Activated naive CD8-positive, alpha-beta T cell treated with anti-CD3 and anti-CD28 coated beads, Interleukin-2, amount 50 U/mL, for 24 hours (primary cell): ENCODE measurements at regions not wholly inside any gene's neighbourhood (a gene's known extent, or its start where the extent isn't known, plus 50 kb on each side); places are given as distances from the start of the nearest gene placed in this dataset.
"Not testable (repeated sequence)": the region's sequence is repeated elsewhere in the genome, so short reads cannot be mapped to it uniquely, and the experiment has no call there.

Experiments
- ATAC-seq: fragments of 150-1000 bp; cut with Tn5 transposase; one replicate; pipeline ENCODE4 v1.10.0; 2021
- DNase-seq: peaks from one replicate; pipeline ENCODE4 v3.0.0; 2021
- H3K27ac Mint-ChIP-seq: one replicate; pipeline ENCODE4 v1.8.0; 2021; ENCODE audit warnings: mild to moderate bottlenecking, mixed read lengths
- H3K27me3 Mint-ChIP-seq: one replicate; pipeline ENCODE4 v1.8.0; 2021; ENCODE audit warnings: mixed read lengths
- H3K36me3 Mint-ChIP-seq: one replicate; pipeline ENCODE4 v1.8.0; 2021; ENCODE audit warnings: low read depth, mixed read lengths
- H3K4me1 Mint-ChIP-seq: one replicate; pipeline ENCODE4 v1.8.0; 2021; ENCODE audit warnings: mixed read lengths
- H3K4me3 Mint-ChIP-seq: one replicate; pipeline ENCODE4 v1.8.0; 2021; ENCODE audit warnings: mild to moderate bottlenecking, moderate library complexity, mixed read lengths
- H3K9me3 Mint-ChIP-seq: one replicate; pipeline ENCODE4 v1.8.0; 2021; ENCODE audit warnings: mixed read lengths

DNA sequence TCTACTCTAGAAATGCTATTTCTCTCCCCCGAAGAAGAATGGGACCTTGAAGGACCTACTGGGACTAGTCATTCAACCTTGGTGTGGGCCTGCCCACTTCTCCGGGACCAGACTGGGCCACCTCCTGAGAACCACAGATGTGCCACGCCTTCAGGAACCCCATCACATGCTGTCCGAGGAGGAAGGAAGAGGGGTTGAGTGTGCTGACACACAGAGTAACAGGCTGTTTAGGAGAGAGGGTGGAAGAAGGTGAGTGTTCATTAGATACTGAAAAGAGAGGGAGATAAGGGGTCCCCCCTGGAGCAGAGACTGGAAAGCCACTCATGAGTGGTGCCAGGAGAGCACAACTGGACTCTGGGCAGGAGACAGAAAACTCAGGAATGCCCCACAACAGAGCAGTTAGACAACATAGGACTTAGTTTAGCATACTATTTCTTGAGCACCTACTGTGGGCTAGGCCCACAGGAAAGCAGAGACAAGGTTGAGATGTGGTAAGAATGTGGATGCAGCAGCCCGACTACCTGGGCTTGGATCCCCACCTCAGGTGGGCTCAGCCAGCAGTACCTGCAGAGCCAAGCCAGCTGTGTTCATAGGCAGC lies 286.4 kb upstream of the NCKAP5 start:
- H3K27me3 Mint-ChIP-seq, result no peaks in the 10 kb centered on the region
- ATAC-seq, result no peak

DNA sequence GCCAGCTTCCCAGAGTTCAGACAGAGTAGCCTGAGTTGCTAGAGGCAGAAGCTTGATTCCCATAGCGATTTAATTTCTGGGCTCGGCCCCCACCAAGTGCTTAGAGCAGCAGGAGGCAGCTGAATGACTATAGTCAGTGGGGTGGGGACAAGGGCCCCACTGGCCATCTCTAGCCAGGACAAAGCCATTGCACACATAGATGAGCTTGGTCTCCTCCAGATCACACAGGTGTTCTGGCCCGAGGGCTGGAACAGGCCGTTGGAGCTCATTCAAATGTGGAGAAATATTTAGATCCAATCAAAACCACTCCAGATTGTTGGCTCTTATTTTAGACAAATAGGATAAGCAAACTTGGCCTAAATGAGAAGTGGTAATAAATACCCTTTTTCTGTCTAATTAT lies 287.3 kb upstream of the NCKAP5 start:
- Mint-ChIP-seq H3K4me3 (no peak overlapping the region), H3K9me3 (no peaks in the 10 kb centered on the region), H3K4me1 (no peaks in the 10 kb centered on the region), H3K36me3 (no peaks in the 10 kb centered on the region), H3K27me3 (no peaks in the 10 kb centered on the region), H3K27ac (no peak overlapping the region)
- DNase-seq, result no peak
- no peak for ATAC-seq

More for the DNA sequence above, 286.4 kb upstream of the NCKAP5 start:
- Mint-ChIP-seq H3K9me3 (no peaks in the 10 kb centered on the region), H3K36me3 (no peaks in the 10 kb centered on the region), H3K4me1 (no peaks in the 10 kb centered on the region), H3K4me3 (no peak overlapping the region), H3K27ac (no peak overlapping the region)
- no peak for DNase-seq

DNA sequence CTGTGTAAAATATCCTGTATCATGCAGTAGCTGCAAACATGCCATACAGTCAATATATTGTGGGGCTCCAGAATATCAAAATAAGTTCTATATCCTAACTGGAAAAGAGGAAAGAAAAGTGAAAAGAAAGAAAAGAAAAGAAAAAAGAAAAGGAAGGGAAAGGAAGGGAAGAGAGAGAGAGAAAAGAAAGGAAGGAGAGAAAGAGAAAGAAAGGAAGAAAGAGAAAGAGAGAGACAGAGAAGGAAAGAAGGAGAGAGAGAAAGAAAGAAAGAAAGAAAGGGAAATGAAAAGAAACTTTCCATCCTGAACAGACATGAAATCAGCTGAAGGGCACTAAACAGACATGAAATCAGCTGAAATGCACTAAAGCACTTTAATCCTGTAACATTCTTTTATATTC lies 288.4 kb upstream of the NCKAP5 start:
- Mint-ChIP-seq H3K4me1 (no peaks in the 10 kb centered on the region), H3K36me3 (no peaks in the 10 kb centered on the region), H3K4me3 (no peak overlapping the region), H3K9me3 (no peaks in the 10 kb centered on the region), H3K27ac (no peak overlapping the region), H3K27me3 (no peaks in the 10 kb centered on the region)
- no peak for ATAC-seq
- no peak for DNase-seq

DNA sequence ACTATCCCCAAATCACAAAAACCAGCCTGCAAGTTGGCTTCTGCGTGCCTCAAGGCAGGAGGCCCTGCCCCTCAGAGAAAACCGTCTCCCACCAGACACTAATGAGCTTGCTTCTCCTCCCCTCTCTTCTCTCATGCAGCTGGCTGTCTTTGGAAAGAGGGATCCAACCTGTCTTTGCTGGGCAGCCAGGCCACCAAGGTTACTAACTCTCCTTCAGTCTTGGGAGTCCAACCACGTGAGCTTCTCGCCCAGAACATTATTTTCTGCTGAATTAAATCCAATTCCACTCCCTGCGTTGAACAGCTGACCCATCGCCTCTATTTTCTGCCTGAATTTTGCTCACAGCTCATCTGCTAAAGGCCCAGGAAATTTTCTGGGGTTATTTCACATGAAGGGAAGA lies 291.3 kb upstream of the NCKAP5 start:
- no peak overlapping the region for H3K27ac Mint-ChIP-seq
- ATAC-seq (no peak), DNase-seq (no peak)
- no peaks in the 10 kb centered on the region for H3K4me1 Mint-ChIP-seq
- H3K36me3 Mint-ChIP-seq, result no peaks in the 10 kb centered on the region
- H3K9me3 Mint-ChIP-seq, result no peaks in the 10 kb centered on the region
- no peak overlapping the region for H3K4me3 Mint-ChIP-seq
- peaks cover 5% of the 10 kb centered on the region for H3K27me3 Mint-ChIP-seq

DNA sequence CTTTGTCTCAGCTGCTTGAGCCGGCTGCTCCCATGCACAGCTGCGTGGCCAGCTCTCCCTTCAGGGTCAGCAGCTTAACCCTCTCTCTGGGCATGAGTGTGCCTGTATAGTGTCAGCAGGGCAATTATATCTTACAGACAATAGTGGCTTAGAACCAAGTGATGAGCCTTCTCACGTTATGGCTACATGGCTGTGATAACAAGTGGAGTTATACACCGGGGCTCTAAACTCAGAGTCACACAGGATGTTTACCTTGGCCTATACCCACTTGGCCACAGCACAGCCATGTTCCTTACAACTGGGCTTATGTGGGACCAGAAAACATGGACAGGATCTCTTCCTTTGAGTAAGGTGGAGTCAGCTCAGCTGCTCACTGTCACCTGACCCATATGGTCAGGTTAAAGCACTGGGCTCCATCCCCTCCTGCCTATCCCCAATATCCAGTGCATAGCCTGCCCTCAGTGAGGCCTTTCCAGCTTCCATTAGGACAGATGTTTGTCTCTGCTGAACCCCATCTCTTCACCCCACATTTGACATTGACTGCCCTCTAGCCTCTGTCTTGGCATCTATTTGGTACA lies 294.2 kb upstream of the NCKAP5 start:
- Mint-ChIP-seq H3K27me3 (peaks cover 5% of the 10 kb centered on the region), H3K4me1 (no peaks in the 10 kb centered on the region), H3K27ac (no peak overlapping the region), H3K4me3 (no peak overlapping the region), H3K9me3 (no peaks in the 10 kb centered on the region), H3K36me3 (no peaks in the 10 kb centered on the region)
- DNase-seq, result no peak
- no peak for ATAC-seq

DNA sequence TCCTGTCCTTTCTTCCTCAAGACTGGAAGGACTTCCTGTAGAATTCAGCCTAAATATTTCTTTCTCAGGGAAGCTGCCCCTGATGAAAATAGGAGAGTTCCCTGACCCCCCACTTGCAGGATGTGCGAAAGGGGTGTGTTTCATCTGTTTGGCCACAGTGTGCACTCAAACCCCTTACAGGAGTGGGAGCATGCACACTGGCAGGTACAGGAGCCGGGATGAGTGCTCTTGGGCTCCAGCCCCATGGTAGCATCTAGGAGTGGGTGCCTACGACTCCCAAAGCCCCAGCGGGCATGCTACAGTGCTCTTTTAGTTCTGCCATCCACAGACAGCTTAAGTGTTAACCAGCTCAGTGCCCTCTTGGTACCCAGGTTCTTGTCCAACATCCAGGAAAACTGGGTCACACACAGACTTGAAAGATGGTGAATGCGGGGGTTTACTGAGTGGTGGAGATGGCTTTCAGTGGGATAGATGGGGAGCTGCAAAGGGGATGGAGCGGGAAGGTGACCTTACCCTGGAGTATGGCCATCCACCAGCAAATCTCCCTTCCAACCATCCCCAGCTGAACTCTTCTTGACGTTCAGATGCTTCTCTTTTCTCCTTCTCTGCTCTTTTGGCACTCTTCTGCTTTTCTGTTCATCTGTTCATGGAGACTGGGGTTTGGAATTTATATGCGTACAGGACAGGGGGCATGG lies 295.0 kb upstream of the NCKAP5 start:
- peaks cover 11% of the 10 kb centered on the region for H3K27me3 Mint-ChIP-seq
- H3K27ac Mint-ChIP-seq, result no peak overlapping the region
- DNase-seq, result no peak
- ATAC-seq, result no peak
- H3K4me3 Mint-ChIP-seq, result no peak overlapping the region
- no peaks in the 10 kb centered on the region for H3K4me1 Mint-ChIP-seq
- H3K9me3 Mint-ChIP-seq, result no peaks in the 10 kb centered on the region
- no peaks in the 10 kb centered on the region for H3K36me3 Mint-ChIP-seq

DNA sequence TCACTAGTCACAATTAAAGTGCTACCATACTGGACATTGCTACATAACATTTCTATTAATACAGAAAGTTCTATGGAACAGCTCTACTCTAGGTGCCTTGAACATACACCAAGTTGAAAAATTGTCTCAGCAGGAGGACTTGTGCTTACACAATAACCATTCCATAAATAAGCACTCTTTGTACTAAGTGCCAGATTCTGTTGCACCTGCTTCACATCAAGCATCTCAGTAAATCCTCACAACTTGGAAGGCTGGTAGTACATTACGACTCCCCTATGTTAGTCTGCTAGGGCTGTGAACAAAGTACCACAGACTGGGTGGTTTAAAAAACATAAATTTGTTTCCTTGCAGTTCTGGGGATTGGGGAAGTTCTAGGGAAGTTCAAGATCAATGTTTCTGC lies 296.9 kb upstream of the NCKAP5 start:
- peaks cover 19% of the 10 kb centered on the region for H3K27me3 Mint-ChIP-seq
- H3K4me1 Mint-ChIP-seq, result no peaks in the 10 kb centered on the region
- ATAC-seq, result no peak
- no peaks in the 10 kb centered on the region for H3K36me3 Mint-ChIP-seq
- no peak overlapping the region for H3K4me3 Mint-ChIP-seq
- no peak for DNase-seq
- H3K27ac Mint-ChIP-seq, result no peak overlapping the region
- H3K9me3 Mint-ChIP-seq, result no peaks in the 10 kb centered on the region

DNA sequence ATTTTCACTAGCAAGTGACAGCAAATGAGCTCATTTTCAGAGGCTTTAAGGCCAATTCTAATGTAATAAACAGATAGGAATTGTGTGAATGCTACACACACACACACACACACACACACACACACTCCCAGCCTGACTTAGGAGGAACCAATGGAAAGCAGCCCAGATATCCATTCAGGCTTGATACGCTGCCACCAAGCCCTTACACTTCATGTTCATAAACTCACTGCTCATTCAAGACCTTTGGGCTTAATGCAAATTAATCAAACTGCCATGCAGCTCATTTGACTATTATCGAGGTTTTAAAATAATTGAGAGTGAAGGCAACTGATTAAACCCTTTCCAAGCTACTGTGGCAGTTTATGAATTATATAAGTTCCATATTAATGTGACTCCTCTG lies 298.9 kb upstream of the NCKAP5 start:
- DNase-seq (no peak), ATAC-seq (no peak)
- Mint-ChIP-seq H3K27me3 (peaks cover 21% of the 10 kb centered on the region), H3K27ac (no peak overlapping the region), H3K9me3 (peaks cover 4% of the 10 kb centered on the region), H3K36me3 (no peaks in the 10 kb centered on the region), H3K4me1 (no peaks in the 10 kb centered on the region), H3K4me3 (no peak overlapping the region)

DNA sequence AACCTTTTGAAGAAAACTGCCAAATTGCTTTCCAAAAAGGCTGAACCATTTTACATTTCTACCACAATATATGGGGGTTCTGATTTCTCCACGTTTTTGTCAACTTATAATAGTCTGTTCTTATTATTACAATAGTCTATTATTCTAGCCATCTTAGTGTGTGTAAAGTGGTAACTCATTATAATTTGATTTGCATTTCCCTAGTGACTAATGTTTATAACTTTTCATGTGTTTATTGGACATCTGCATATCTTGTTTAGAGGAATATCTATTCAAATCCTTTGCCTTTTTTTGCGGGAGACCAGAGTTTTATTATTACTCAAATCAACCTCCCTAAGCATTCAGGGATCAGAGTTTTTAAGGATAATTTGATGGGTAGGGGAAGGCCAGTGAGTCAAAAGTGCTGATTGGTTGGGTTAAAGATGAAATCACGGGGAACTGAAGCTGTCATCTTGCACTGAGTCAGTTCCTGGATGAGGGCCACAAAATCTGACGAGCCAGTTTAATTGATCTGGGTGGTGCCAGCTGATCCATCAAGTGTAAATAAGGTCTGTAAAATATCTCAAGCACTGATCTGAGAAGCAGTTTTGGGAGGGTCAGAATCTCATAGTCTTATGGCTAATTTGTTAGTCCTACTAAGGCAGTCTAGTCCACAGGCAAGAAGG lies 303.4 kb upstream of the NCKAP5 start:
- ATAC-seq (no peak), DNase-seq (no peak)
- no peak overlapping the region for H3K4me3 Mint-ChIP-seq
- H3K27ac Mint-ChIP-seq, result no peak overlapping the region
- no peaks in the 10 kb centered on the region for H3K36me3 Mint-ChIP-seq
- peaks cover 19% of the 10 kb centered on the region for H3K27me3 Mint-ChIP-seq
- peaks cover 4% of the 10 kb centered on the region for H3K9me3 Mint-ChIP-seq
- no peaks in the 10 kb centered on the region for H3K4me1 Mint-ChIP-seq

DNA sequence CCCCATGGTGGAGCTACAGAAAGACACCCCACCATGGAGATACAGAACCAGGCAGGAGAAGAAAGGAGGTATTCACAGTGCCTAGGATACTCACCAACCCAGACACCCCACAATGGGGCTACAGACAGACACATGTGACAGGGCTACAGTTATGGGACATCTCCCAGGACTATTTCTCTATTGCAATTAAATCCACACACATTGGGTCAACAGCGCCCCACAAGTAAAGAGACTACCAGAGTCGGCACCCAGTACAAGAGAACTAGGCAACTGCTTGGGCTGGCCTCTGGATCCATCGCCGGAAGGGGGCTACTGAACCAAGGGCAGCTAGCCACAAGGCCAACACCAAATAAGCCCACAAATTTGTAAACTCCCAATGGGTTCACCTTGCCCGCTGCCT lies 310.1 kb upstream of the NCKAP5 start:
- ATAC-seq (no peak), DNase-seq (no peak)
- no peak overlapping the region for H3K4me3 Mint-ChIP-seq
- H3K4me1 Mint-ChIP-seq, result no peaks in the 10 kb centered on the region
- no peaks in the 10 kb centered on the region for H3K9me3 Mint-ChIP-seq
- peaks cover 16% of the 10 kb centered on the region for H3K27me3 Mint-ChIP-seq
- no peak overlapping the region for H3K27ac Mint-ChIP-seq
- no peaks in the 10 kb centered on the region for H3K36me3 Mint-ChIP-seq

DNA sequence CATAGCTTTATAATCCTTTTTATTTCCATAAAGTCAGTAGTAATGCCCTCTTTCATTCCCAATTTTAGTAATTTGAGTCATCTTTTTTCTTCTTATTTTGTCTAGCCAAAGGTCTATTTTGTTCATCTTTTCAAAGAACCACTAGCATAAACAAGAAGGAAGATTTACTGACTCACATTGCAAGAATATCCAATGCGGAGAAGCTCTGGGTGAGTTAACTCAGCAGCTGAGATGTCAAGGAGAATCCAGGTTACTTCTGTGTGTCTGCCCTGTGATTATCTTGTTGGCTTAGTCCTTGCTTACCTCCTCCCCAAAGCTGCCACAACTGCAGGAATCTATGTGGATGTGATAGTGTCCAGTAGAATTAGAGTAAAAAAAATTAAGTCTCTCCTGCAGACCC lies 311.4 kb upstream of the NCKAP5 start:
- H3K9me3 Mint-ChIP-seq, result no peaks in the 10 kb centered on the region
- ATAC-seq, result no peak
- H3K36me3 Mint-ChIP-seq, result no peaks in the 10 kb centered on the region
- no peaks in the 10 kb centered on the region for H3K4me1 Mint-ChIP-seq
- no peak overlapping the region for H3K27ac Mint-ChIP-seq
- H3K4me3 Mint-ChIP-seq, result no peak overlapping the region
- H3K27me3 Mint-ChIP-seq, result peaks cover 16% of the 10 kb centered on the region
- DNase-seq, result no peak

DNA sequence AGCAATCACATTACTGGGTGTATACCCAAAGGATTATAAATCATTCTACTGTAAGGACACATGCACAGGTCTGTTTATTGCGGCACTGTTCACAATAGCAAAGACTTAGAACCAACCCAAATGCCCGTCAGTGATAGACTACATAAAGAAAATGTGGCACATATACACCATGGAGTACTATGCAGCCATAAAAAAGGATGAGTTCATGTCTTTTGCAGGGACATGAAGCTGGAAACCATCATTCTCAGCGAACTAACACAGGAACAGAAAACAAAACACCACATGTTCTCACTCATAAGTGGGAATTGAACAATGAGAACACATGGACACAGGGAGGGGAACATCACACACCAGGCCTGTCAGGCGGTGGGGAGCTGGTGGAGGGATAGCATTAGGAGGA lies 313.9 kb upstream of the NCKAP5 start:
- H3K4me1 Mint-ChIP-seq, ATAC-seq, H3K27ac Mint-ChIP-seq, H3K36me3 Mint-ChIP-seq, H3K4me3 Mint-ChIP-seq, DNase-seq, H3K9me3 Mint-ChIP-seq: not testable (repeated sequence)
- H3K27me3 Mint-ChIP-seq, result peaks cover 16% of the 10 kb centered on the region

DNA sequence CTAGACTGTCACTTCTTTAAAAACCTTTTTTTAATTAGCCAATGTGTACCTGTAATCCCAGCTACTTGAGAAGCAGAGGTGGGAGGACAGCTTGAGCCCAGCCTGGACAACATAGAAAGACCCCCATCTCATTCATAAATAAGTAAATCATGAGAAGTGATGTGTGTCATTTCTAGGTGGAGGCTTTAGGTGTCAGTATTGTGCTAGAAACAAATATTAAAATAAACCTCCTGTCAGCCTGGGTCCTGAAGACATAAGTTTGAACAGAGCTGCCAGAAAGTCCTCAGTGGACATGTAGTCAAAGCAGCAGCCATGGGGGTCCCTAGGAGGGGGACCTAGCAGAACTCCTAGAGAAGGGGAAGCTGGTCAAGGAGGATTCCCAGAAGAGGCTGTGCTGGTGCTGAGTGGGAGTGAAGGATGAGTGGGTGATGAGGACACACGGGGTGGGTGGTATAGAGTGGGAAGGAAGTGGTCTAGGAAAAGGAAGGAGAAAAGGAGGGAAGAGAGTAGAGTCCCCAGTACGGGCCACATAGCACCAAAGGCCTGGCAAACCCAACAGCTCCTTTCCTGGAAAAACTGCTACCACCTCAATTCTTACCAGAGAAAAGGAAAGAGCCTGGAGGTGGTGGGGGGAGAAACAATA lies 316.6 kb upstream of the NCKAP5 start:
- Mint-ChIP-seq H3K4me3 (no peak overlapping the region), H3K36me3 (no peaks in the 10 kb centered on the region), H3K4me1 (no peaks in the 10 kb centered on the region), H3K27ac (no peak overlapping the region), H3K9me3 (no peaks in the 10 kb centered on the region), H3K27me3 (peaks cover 19% of the 10 kb centered on the region)
- no peak for DNase-seq
- ATAC-seq, result no peak

DNA sequence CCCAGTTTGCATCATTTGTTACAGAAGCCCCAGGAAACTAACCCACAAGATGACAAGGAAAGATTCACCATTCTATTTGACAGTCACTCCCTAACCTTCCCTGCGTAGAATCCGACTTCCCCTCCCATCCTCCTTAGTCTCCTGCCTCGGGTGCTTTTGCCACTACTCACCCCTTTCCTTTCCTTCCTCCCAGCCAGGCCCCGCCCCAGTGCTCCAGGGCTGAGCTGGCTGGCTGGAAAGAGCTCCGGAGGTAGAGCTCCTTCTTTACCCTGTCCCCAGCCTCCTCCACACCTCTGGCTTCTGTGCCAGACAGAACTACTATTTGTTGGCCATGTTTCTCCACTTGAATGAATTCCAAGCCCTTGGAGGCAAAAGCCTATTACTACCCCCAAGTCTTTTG lies 317.6 kb upstream of the NCKAP5 start:
- H3K27ac Mint-ChIP-seq, result no peak overlapping the region
- ATAC-seq (no peak), DNase-seq (no peak)
- no peaks in the 10 kb centered on the region for H3K36me3 Mint-ChIP-seq
- H3K4me1 Mint-ChIP-seq, result no peaks in the 10 kb centered on the region
- H3K4me3 Mint-ChIP-seq, result no peak overlapping the region
- H3K27me3 Mint-ChIP-seq, result peaks cover 14% of the 10 kb centered on the region
- H3K9me3 Mint-ChIP-seq, result no peaks in the 10 kb centered on the region
